GM13976 (cell line): ENCODE measurements at regions not wholly inside any gene's neighbourhood (a gene's known extent, or its start where the extent isn't known, plus 50 kb on each side); places are given as distances from the start of the nearest gene placed in this dataset.

ENCODE experiments used
- DNase-seq: peaks from one replicate; pipeline ENCODE4 v3.0.0; 2012; ENCODE audit warnings: low spot score
- CTCF ChIP-seq: IDR thresholded peaks from 2 replicates; pipeline ENCODE4 v1.5.1; 2012; ENCODE audit warnings: borderline replicate concordance, mild to moderate bottlenecking; ENCODE audit not compliant: insufficient read depth; ENCODE audit errors: extremely low read depth, missing control alignments, control extremely low read depth
- in situ Hi-C: fragments of 300-500 bp; cut with MboI; formaldehyde crosslinking; loops from one replicate; pipeline ENCODE4 v1.12.0; 2022; ENCODE audit warnings: low sequenced_read_pairs, mixed read lengths, inconsistent platforms; ENCODE audit not compliant: unreplicated experiment

GRCh38 chr4:29295280-29295679 lies 1424.9 kb upstream of the PCDH7 start:
- in situ Hi-C loops: no loop called here
- no peak for DNase-seq
- TF ChIP-seq CTCF: no peak

- no peak for DNase-seq
- in situ Hi-C loops: no loop called here
- TF ChIP-seq CTCF: no peak
Observed at GRCh38 chr4:29304595-29304994, 1415.6 kb upstream of the PCDH7 start.

- in situ Hi-C loops: no loop called here
- no peak for DNase-seq
- no peak for TF ChIP-seq CTCF
Observed at GRCh38 chr4:29307256-29307655, 1412.9 kb upstream of the PCDH7 start.

GRCh38 chr4:29307755-29308154 lies 1412.4 kb upstream of the PCDH7 start:
- no peak for TF ChIP-seq CTCF
- no peak for DNase-seq
- in situ Hi-C loops: no loop called here

GRCh38 chr4:29309050-29309449 lies 1411.1 kb upstream of the PCDH7 start:
- in situ Hi-C loops: no loop called here
- TF ChIP-seq CTCF: no peak
- DNase-seq: no peak

- DNase-seq: no peak
- in situ Hi-C loops: no loop called here
- no peak for TF ChIP-seq CTCF
Observed at GRCh38 chr4:29310252-29310651, 1409.9 kb upstream of the PCDH7 start.

- no peak for TF ChIP-seq CTCF
- no peak for DNase-seq
Observed at GRCh38 chr4:29311247-29311646, 1408.9 kb upstream of the PCDH7 start.

More at GRCh38 chr4:29311247-29311646, 1408.9 kb upstream of the PCDH7 start:
- in situ Hi-C loops: no loop called here
